Activated CD8-positive, alpha-beta T cell treated with anti-CD3 and anti-CD28 coated beads for 36 hours (primary cell): ENCODE measurements at regions not wholly inside any gene's neighbourhood (a gene's known extent, or its start where the extent isn't known, plus 50 kb on each side); places are given as distances from the start of the nearest gene placed in this dataset.

Source experiments
- ATAC-seq: fragments of 200-7000 bp; cut with Tn5 transposase; one replicate; pipeline ENCODE4 v1.10.0; 2021; ENCODE audit warnings: mild to moderate bottlenecking, moderate library complexity
- CTCF ChIA-PET: fragments of 350-600 bp; sonication (Branson Sonifier 250); formaldehyde crosslinking; loops from one replicate; lab custom pipeline; 2021; ENCODE audit warnings: antibody characterized with exemption; lab: Charles Lee
- POLR2A ChIA-PET: fragments of 350-600 bp; sonication (Branson Sonifier 250); formaldehyde crosslinking; loops from one replicate; lab custom pipeline; 2021; ENCODE audit warnings: antibody characterized with exemption; lab: Charles Lee
- DNase-seq: peaks from one replicate; pipeline ENCODE4 v3.0.0-alpha.2; 2020
- H3K27ac Mint-ChIP-seq: one replicate; pipeline ENCODE4 v1.8.0; 2021; ENCODE audit warnings: mild to moderate bottlenecking, mixed read lengths
- H3K27me3 Mint-ChIP-seq: one replicate; pipeline ENCODE4 v1.8.0; 2021; ENCODE audit warnings: mixed read lengths
- H3K36me3 Mint-ChIP-seq: one replicate; pipeline ENCODE4 v1.8.0; 2021; ENCODE audit warnings: low read depth, mixed read lengths
- H3K4me1 Mint-ChIP-seq: one replicate; pipeline ENCODE4 v1.8.0; 2021; ENCODE audit warnings: low read depth, mixed read lengths
- H3K4me3 Mint-ChIP-seq: one replicate; pipeline ENCODE4 v1.8.0; 2021; ENCODE audit warnings: mild to moderate bottlenecking, moderate library complexity, mixed read lengths
- H3K9me3 Mint-ChIP-seq: one replicate; pipeline ENCODE4 v1.8.0; 2021; ENCODE audit warnings: mixed read lengths
- CTCF ChIP-seq: fragments of 200-600 bp; IDR thresholded peaks from one replicate; pipeline ENCODE4 v1.8.0; 2022; ENCODE audit warnings: antibody characterized with exemption, mild to moderate bottlenecking
- intact Hi-C: fragments of 100-400 bp; cut with micrococcal nuclease; formaldehyde crosslinking; loops from one replicate; pipeline ENCODE4 v1.10.0; 2022

GRCh38 chr3:74921676-74922075 lies 307.2 kb upstream of the CNTN3 start:
- Mint-ChIP-seq H3K4me1 (no peaks in the 10 kb centered on the region), H3K36me3 (no peaks in the 10 kb centered on the region), H3K27ac (no peak overlapping the region), H3K9me3 (peaks cover 2% of the 10 kb centered on the region), H3K27me3 (no peaks in the 10 kb centered on the region), H3K4me3 (no peak overlapping the region)
- POLR2A ChIA-PET = no interaction called here
- CTCF ChIA-PET = no interaction called here
- ATAC-seq (no peak), DNase-seq (no peak)
- TF ChIP-seq CTCF = no peak
- intact Hi-C loops = no loop called here

GRCh38 chr3:74920721-74921350 lies 306.4 kb upstream of the CNTN3 start:
- ChIA-PET POLR2A (no interaction called here), CTCF (no interaction called here)
- Mint-ChIP-seq H3K4me1 (no peaks in the 10 kb centered on the region), H3K9me3 (peaks cover 2% of the 10 kb centered on the region), H3K27me3 (no peaks in the 10 kb centered on the region), H3K36me3 (no peaks in the 10 kb centered on the region), H3K4me3 (no peak overlapping the region), H3K27ac (no peak overlapping the region)
- no peak for DNase-seq
- TF ChIP-seq CTCF = no peak
- no peak for ATAC-seq
- intact Hi-C loops = no loop called here

GRCh38 chr3:74916696-74917095 lies 302.2 kb upstream of the CNTN3 start:
- Mint-ChIP-seq H3K9me3 (no peaks in the 10 kb centered on the region), H3K4me1 (no peaks in the 10 kb centered on the region), H3K27me3 (no peaks in the 10 kb centered on the region), H3K36me3 (no peaks in the 10 kb centered on the region), H3K27ac (no peak overlapping the region), H3K4me3 (no peak overlapping the region)
- POLR2A ChIA-PET = interaction anchor here (0.6 kb wide), 1 partner anchor 11 kb away, joined by 3 read pairs; no protein-coding TSS in a partner anchor
- no peak for TF ChIP-seq CTCF
- ATAC-seq (no peak), DNase-seq (no peak)
- intact Hi-C loops = no loop called here
- CTCF ChIA-PET = interaction anchor here (1.2 kb wide), 1 partner anchor 9 kb away, joined by 3 read pairs; no protein-coding TSS in a partner anchor

GRCh38 chr3:74906181-74906580 lies 291.7 kb upstream of the CNTN3 start:
- ATAC-seq (no peak), DNase-seq (no peak)
- no peak overlapping the region for H3K4me3 Mint-ChIP-seq
- intact Hi-C loops = no loop called here
- no peak overlapping the region for H3K27ac Mint-ChIP-seq
- POLR2A ChIA-PET = no interaction called here
- CTCF ChIA-PET = no interaction called here
- H3K36me3 Mint-ChIP-seq = no peaks in the 10 kb centered on the region
- TF ChIP-seq CTCF = no peak
- H3K4me1 Mint-ChIP-seq = no peaks in the 10 kb centered on the region
- no peaks in the 10 kb centered on the region for H3K27me3 Mint-ChIP-seq
- peaks cover 11% of the 10 kb centered on the region for H3K9me3 Mint-ChIP-seq

GRCh38 chr3:74905478-74905877 lies 291.0 kb upstream of the CNTN3 start:
- ChIA-PET POLR2A (no interaction called here), CTCF (no interaction called here)
- Mint-ChIP-seq H3K27ac (no peak overlapping the region), H3K9me3 (peaks cover 12% of the 10 kb centered on the region), H3K36me3 (no peaks in the 10 kb centered on the region), H3K27me3 (no peaks in the 10 kb centered on the region), H3K4me1 (no peaks in the 10 kb centered on the region), H3K4me3 (no peak overlapping the region)
- intact Hi-C loops = no loop called here
- no peak for TF ChIP-seq CTCF
- no peak for ATAC-seq
- DNase-seq = no peak
